Testis (tissue), 2 donors: ENCODE measurements at regions not wholly inside any gene's neighbourhood (a gene's known extent, or its start where the extent isn't known, plus 50 kb on each side); places are given as distances from the start of the nearest gene placed in this dataset.
A peak's percentile ranks its signal among the peaks of the same experiment; 100 is the strongest.

ENCODE experiments used
- DNase-seq: peaks from one replicate; pipeline ENCODE4 v3.0.0-alpha.2; 2019
- H3K27ac ChIP-seq, 2 donors: fragments of 200-600 bp; sonication (generic); one replicate each; pipeline ENCODE4 v1.5.1; 2019
- H3K27me3 ChIP-seq: fragments of 200-600 bp; sonication (generic); one replicate; pipeline ENCODE4 v1.5.1; 2019
- H3K36me3 ChIP-seq: fragments of 200-600 bp; sonication (generic); one replicate; pipeline ENCODE4 v1.5.1; 2017; ENCODE audit warnings: low read depth; ENCODE audit errors: missing control alignments
- H3K4me1 ChIP-seq: fragments of 200-600 bp; sonication (generic); one replicate; pipeline ENCODE4 v1.5.1; 2019
- H3K4me3 ChIP-seq, 2 donors: fragments of 200-600 bp; sonication (generic); one replicate each; pipeline ENCODE4 v1.5.1; 2017 to 2019
- H3K9me3 ChIP-seq: fragments of 200-600 bp; sonication (generic); one replicate; pipeline ENCODE4 v1.5.1; 2017
- POLR2A ChIP-seq: fragments of 450-650 bp; IDR thresholded peaks from one replicate; pipeline ENCODE4 v1.6.1; 2017; ENCODE audit warnings: antibody characterized with exemption, mild to moderate bottlenecking, moderate library complexity
- WGBS, 2 donors: methylation state at CpG; one replicate each; pipeline ENCODE4 v1.1.5; 2018; 5-methylcytosine and 5-hydroxymethylcytosine counted together
- intact Hi-C: fragments of 100-400 bp; cut with DNase I; formaldehyde crosslinking; loops from one replicate; pipeline ENCODE4 v1.15.1; 2023; ENCODE audit warnings: low total_unique reads
- TF ChIP-seq, protein P1 (sequence below), 3 experiments: fragments of 450-650 bp in 2 of 3; fragments of 200-600 bp in 1 of 3; sonication (generic) in 1 of 3; IDR thresholded peaks; one replicate each; pipeline ENCODE4 v1.5.1; 2016 to 2019; ENCODE audit warnings: antibody characterized with exemption in 3 of 3, mild to moderate bottlenecking in 2 of 3, moderate library complexity in 1 of 3

GRCh38 chr16:14002416-14002990 lies 68.6 kb upstream of the MRTFB start:
- intact Hi-C loops, result no loop called here
- no peak for TF ChIP-seq POLR2A
- TF ChIP-seq, protein P1, sequence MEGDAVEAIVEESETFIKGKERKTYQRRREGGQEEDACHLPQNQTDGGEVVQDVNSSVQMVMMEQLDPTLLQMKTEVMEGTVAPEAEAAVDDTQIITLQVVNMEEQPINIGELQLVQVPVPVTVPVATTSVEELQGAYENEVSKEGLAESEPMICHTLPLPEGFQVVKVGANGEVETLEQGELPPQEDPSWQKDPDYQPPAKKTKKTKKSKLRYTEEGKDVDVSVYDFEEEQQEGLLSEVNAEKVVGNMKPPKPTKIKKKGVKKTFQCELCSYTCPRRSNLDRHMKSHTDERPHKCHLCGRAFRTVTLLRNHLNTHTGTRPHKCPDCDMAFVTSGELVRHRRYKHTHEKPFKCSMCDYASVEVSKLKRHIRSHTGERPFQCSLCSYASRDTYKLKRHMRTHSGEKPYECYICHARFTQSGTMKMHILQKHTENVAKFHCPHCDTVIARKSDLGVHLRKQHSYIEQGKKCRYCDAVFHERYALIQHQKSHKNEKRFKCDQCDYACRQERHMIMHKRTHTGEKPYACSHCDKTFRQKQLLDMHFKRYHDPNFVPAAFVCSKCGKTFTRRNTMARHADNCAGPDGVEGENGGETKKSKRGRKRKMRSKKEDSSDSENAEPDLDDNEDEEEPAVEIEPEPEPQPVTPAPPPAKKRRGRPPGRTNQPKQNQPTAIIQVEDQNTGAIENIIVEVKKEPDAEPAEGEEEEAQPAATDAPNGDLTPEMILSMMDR (IDR thresholded peaks at IDR 0.05), result no peak
- no peak for DNase-seq
- H3K27ac ChIP-seq, result no peak overlapping the region
- H3K27me3 ChIP-seq, result no peaks in the 10 kb centered on the region
- peak overlapping the region in 1 of 2 donors; percentile 38 for H3K4me3 ChIP-seq
- H3K36me3 ChIP-seq, result no peaks in the 10 kb centered on the region
- 48 to 54% methylated on average over 13 of the region's 13 CpGs for WGBS, 2 donors
- H3K9me3 ChIP-seq, result no peaks in the 10 kb centered on the region
- H3K4me1 ChIP-seq, result peaks cover 15% of the 10 kb centered on the region

DNA sequence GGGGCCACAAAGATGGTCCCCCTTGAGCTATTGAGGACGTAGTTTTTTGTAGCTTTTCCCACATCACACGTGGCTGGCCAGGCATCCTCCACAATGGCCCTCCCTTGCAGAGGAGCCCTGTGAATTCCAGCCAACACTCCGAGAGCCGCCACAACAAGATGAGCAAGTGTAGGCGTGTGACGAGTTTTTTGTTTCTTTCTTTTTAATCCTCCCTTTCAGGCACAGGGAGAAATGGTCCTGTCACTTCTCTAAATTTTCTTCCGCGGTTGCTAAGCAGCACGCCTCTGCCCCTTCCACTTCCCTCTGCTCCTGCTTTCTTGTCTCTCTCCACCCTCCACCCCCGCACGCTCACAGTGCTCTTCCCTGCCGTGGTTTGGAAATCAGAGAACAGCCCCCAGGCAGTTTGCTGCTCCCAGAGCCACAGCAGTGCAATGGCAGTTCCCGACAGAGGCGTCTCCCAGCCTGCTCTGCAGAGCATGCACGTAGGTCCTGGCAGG lies 68.0 kb upstream of the MRTFB start:
- Histone ChIP-seq H3K36me3 (no peaks in the 10 kb centered on the region), H3K4me3 (peak overlapping the region in 1 of 2 donors; percentile 38), H3K4me1 (peaks cover 15% of the 10 kb centered on the region), H3K27ac (peak overlapping the region in 1 of 2 donors; percentile 33), H3K9me3 (no peaks in the 10 kb centered on the region), H3K27me3 (no peaks in the 10 kb centered on the region)
- WGBS, 2 donors, result 2 to 3% methylated on average over 15 of the region's 15 CpGs
- intact Hi-C loops, result no loop called here
- TF ChIP-seq POLR2A, result no peak
- TF ChIP-seq, protein P1 (IDR thresholded peaks at IDR 0.05), result no peak
- DNase-seq, result peak; percentile 68

DNA sequence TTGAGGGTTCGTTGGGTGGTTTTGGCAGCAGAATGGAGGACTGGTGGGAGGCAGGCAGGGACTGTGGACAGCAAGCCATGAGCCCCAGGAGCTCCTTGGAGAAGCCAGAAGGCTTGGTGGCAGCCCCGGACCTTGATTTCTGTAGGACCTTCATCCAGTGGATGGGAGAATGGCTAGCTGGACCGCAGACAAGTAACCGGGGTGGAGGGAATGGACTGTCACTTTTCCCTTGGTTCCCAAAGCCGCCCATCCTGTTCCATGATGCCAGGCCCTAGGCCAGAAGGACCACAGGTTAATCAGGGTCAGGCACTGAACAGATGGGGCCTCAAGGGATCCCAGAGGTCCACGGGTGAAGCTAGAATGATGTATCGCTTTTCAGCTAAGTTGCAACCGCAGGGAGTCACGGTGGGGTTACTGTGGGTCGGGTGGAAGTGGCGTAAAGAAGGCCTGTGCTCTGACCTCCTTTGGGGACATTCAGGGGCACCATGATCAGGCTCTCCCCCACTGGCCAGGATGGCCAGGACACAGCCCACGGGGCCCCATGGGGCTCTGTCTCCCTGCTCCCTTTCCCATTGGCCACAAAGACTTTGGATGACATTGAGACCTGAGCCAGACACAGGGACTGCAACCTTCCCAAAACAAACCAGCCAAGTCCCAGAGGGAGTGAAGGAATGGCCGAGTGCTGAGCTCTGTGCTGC lies 66.9 kb upstream of the MRTFB start:
- no peak overlapping the region for H3K4me3 ChIP-seq
- peaks cover 15% of the 10 kb centered on the region for H3K4me1 ChIP-seq
- TF ChIP-seq, protein P1 (IDR thresholded peaks at IDR 0.05), result no peak
- no peak for TF ChIP-seq POLR2A
- H3K27ac ChIP-seq, result peak overlapping the region in 1 of 2 donors; percentile 27
- no peaks in the 10 kb centered on the region for H3K27me3 ChIP-seq
- no peaks in the 10 kb centered on the region for H3K9me3 ChIP-seq
- intact Hi-C loops, result no loop called here
- no peaks in the 10 kb centered on the region for H3K36me3 ChIP-seq
- WGBS, 2 donors, result 71 to 83% methylated on average over 11 to 13 of the region's 13 CpGs
- DNase-seq, result no peak

GRCh38 chr16:14004729-14005315 lies 66.3 kb upstream of the MRTFB start:
- no peak for DNase-seq
- TF ChIP-seq, protein P1 (IDR thresholded peaks at IDR 0.05), result no peak
- no peak for TF ChIP-seq POLR2A
- intact Hi-C loops, result no loop called here

More at GRCh38 chr16:14004729-14005315, 66.3 kb upstream of the MRTFB start:
- H3K4me3 ChIP-seq, result no peak overlapping the region
- H3K36me3 ChIP-seq, result no peaks in the 10 kb centered on the region
- peaks cover 15% of the 10 kb centered on the region for H3K4me1 ChIP-seq
- H3K27me3 ChIP-seq, result no peaks in the 10 kb centered on the region
- 50 to 64% methylated on average over 1 to 2 of the region's 2 CpGs for WGBS, 2 donors
- H3K9me3 ChIP-seq, result no peaks in the 10 kb centered on the region
- peak overlapping the region in 1 of 2 donors; percentile 27 for H3K27ac ChIP-seq
